ENCODE measurements at regions not wholly inside any gene's neighbourhood (a gene's known extent, or its start where the extent isn't known, plus 50 kb on each side); places are given as distances from the start of the nearest gene placed in this dataset.

DNA sequence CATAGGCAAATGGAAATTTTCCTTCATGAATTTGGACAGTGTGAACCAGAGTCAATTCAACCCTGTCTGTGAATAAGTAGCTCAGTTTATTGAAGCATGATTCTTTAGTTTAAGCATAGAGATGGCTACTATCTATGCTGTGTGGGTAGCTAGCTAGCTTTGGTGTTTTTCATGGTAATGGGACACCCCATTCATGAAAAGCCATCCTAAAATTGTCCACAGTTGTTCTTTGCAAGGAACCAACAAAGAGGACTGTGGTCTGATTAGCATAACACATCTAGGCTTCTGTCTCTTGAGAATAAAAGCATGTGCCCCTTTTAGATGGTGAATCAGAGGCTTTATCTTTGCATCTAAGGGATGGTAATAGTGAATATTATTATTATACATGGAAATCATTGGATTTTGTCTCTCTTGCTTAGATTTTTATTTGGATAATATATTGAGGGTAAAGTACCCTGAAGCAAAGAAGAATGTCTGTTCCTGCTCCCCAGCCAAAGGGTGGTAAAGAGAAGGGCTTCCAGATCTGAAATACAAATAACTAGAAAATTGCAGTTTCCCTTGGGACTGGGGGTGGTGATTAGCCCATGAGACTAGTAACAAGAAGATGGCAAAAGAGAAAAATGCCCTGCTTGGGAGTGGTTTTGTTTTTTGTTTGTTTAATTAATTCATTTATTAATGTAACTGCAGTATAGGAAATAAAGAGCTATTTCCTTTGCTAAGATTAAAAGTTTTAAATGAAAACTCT is 624.2 kb upstream of the ZNF608 start:
- TF ChIP-seq, protein P1, sequence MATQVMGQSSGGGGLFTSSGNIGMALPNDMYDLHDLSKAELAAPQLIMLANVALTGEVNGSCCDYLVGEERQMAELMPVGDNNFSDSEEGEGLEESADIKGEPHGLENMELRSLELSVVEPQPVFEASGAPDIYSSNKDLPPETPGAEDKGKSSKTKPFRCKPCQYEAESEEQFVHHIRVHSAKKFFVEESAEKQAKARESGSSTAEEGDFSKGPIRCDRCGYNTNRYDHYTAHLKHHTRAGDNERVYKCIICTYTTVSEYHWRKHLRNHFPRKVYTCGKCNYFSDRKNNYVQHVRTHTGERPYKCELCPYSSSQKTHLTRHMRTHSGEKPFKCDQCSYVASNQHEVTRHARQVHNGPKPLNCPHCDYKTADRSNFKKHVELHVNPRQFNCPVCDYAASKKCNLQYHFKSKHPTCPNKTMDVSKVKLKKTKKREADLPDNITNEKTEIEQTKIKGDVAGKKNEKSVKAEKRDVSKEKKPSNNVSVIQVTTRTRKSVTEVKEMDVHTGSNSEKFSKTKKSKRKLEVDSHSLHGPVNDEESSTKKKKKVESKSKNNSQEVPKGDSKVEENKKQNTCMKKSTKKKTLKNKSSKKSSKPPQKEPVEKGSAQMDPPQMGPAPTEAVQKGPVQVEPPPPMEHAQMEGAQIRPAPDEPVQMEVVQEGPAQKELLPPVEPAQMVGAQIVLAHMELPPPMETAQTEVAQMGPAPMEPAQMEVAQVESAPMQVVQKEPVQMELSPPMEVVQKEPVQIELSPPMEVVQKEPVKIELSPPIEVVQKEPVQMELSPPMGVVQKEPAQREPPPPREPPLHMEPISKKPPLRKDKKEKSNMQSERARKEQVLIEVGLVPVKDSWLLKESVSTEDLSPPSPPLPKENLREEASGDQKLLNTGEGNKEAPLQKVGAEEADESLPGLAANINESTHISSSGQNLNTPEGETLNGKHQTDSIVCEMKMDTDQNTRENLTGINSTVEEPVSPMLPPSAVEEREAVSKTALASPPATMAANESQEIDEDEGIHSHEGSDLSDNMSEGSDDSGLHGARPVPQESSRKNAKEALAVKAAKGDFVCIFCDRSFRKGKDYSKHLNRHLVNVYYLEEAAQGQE (IDR thresholded peaks at IDR 0.05; ENCODE audit: insufficient read depth in 1 of 2, low read depth in 2 of 2, low read length in 1 of 2), result no peak
- TF ChIP-seq, protein P2, sequence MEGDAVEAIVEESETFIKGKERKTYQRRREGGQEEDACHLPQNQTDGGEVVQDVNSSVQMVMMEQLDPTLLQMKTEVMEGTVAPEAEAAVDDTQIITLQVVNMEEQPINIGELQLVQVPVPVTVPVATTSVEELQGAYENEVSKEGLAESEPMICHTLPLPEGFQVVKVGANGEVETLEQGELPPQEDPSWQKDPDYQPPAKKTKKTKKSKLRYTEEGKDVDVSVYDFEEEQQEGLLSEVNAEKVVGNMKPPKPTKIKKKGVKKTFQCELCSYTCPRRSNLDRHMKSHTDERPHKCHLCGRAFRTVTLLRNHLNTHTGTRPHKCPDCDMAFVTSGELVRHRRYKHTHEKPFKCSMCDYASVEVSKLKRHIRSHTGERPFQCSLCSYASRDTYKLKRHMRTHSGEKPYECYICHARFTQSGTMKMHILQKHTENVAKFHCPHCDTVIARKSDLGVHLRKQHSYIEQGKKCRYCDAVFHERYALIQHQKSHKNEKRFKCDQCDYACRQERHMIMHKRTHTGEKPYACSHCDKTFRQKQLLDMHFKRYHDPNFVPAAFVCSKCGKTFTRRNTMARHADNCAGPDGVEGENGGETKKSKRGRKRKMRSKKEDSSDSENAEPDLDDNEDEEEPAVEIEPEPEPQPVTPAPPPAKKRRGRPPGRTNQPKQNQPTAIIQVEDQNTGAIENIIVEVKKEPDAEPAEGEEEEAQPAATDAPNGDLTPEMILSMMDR (IDR thresholded peaks at IDR 0.05), result no peak
